ENCODE measurements at regions not wholly inside any gene's neighbourhood (a gene's known extent, or its start where the extent isn't known, plus 50 kb on each side); places are given as distances from the start of the nearest gene placed in this dataset.

DNA sequence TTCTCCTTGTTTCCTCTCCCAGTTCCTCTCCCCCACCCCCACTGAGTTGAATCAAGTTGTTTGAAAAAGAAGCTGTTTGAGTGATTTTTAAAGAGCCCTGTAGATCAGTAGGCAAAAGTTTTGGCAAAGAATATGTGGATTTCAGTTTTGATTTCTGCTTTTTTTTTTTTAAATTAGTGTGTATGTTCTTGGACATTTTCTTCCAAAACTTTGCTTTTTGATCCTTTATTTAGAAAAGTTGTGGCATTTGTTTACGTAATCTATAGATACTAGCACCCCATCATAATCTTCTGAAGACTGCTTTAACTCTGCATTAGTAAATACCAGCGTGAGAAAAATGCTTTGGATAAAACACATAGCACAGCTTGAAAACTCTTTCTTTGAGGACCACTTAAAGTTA, 190.3 kb upstream of the SEL1L start:
- TF ChIP-seq CTCF (IDR thresholded peaks at IDR 0.05): no peak
- Histone ChIP-seq H3K4me3 (no peak overlapping the region), H3K36me3 (no peaks in the 10 kb centered on the region), H3K9me3 (no peaks in the 10 kb centered on the region), H3K27me3 (no peaks in the 10 kb centered on the region), H3K4me1 (no peaks in the 10 kb centered on the region), H3K27ac (no peak overlapping the region)
- intact Hi-C loops (cut with DNase I): no loop called here
- DNase-seq (no peak), ATAC-seq (no peak)

DNA sequence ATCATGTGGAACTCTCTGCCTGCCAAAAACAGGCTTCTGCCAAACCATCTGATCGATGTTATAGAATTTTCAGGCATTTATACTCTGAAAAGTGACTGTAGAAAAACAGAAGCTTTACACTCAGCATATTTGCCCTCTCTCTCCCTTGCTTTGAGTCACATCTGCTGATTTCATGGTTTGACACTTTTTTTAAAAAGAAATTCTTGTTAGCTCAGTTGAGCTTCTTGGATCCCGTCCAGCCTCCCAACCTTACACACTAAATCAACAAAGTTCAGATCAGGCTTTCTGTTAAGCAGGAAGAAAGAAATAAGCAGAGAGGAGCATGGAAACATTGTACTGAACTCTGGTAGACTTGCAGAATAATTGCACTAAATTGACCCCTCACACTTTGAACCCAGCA, 193.6 kb upstream of the SEL1L start:
- Histone ChIP-seq H3K4me3 (no peak overlapping the region), H3K27me3 (no peaks in the 10 kb centered on the region), H3K36me3 (no peaks in the 10 kb centered on the region), H3K9me3 (no peaks in the 10 kb centered on the region), H3K4me1 (no peaks in the 10 kb centered on the region), H3K27ac (no peak overlapping the region)
- ATAC-seq (no peak), DNase-seq (no peak)
- intact Hi-C loops (cut with DNase I): no loop called here
- TF ChIP-seq CTCF (IDR thresholded peaks at IDR 0.05): no peak

GRCh38 chr14:81728447-81728846, 194.8 kb upstream of the SEL1L start:
- no peak overlapping the region for H3K4me3 ChIP-seq
- H3K27ac ChIP-seq: no peak overlapping the region
- H3K27me3 ChIP-seq: no peaks in the 10 kb centered on the region
- TF ChIP-seq CTCF (IDR thresholded peaks at IDR 0.05): no peak
- no peak for ATAC-seq
- H3K4me1 ChIP-seq: no peaks in the 10 kb centered on the region
- intact Hi-C loops (cut with DNase I): no loop called here
- no peaks in the 10 kb centered on the region for H3K9me3 ChIP-seq
- H3K36me3 ChIP-seq: no peaks in the 10 kb centered on the region
- DNase-seq: no peak

GRCh38 chr14:81729622-81730021, 196.0 kb upstream of the SEL1L start:
- no peak for ATAC-seq
- Histone ChIP-seq H3K36me3 (no peaks in the 10 kb centered on the region), H3K27me3 (no peaks in the 10 kb centered on the region), H3K4me3 (no peak overlapping the region), H3K9me3 (no peaks in the 10 kb centered on the region), H3K27ac (no peak overlapping the region), H3K4me1 (no peaks in the 10 kb centered on the region)
- intact Hi-C loops (cut with DNase I): no loop called here
- no peak for TF ChIP-seq CTCF (IDR thresholded peaks at IDR 0.05)
- DNase-seq: no peak

- ATAC-seq (no peak), DNase-seq (no peak)
- H3K27ac ChIP-seq: no peak overlapping the region
- no peak for TF ChIP-seq CTCF (IDR thresholded peaks at IDR 0.05)
- intact Hi-C loops (cut with DNase I): no loop called here
- H3K9me3 ChIP-seq: no peaks in the 10 kb centered on the region
- H3K4me3 ChIP-seq: no peak overlapping the region
- H3K36me3 ChIP-seq: no peaks in the 10 kb centered on the region
- H3K4me1 ChIP-seq: no peaks in the 10 kb centered on the region
- H3K27me3 ChIP-seq: no peaks in the 10 kb centered on the region
Observed at GRCh38 chr14:81737938-81738337, 204.3 kb upstream of the SEL1L start.

DNA sequence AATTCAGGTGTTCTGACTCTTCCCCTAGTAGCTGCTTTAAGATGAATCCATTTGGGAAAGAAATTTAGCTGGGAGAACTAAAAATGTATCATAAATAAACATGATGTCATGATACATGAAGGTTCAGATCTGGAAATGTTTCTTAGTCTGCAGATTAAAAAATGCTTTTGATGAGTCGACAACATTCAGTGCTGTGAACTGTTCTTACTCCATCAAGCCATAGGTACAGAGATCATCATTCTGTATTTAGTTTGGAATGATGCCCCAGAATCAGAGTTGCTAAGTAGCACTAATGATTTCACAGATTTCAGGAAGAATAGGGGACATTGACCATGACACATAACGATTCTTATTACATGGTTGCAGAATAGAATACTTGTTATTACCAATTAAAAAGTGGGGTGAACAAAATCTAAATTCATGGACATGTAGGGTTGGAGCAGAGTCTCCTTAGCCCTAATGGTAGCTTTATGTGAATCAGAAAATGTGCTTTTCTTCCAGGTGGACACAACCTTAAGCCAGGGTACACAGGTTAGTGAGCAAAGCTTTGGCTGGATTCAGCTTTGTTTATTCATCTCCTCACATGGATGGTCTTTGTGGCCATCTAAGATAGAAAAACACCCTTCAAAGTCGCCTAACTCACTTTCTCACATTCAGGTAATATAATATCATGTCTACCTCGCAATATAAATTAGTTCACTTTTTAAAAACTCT, 205.4 kb upstream of the SEL1L start:
- ATAC-seq (no peak), DNase-seq (no peak)
- Histone ChIP-seq H3K36me3 (no peaks in the 10 kb centered on the region), H3K4me1 (no peaks in the 10 kb centered on the region), H3K4me3 (no peak overlapping the region), H3K27me3 (no peaks in the 10 kb centered on the region), H3K9me3 (no peaks in the 10 kb centered on the region), H3K27ac (no peak overlapping the region)
- TF ChIP-seq CTCF (IDR thresholded peaks at IDR 0.05): no peak
- intact Hi-C loops (cut with DNase I): no loop called here
